MM.1S (cell line): ENCODE measurements at regions not wholly inside any gene's neighbourhood (a gene's known extent, or its start where the extent isn't known, plus 50 kb on each side); places are given as distances from the start of the nearest gene placed in this dataset.

Source experiments
- CTCF ChIP-seq: fragments of 300-600 bp; sonication (generic); IDR thresholded peaks from 2 replicates; pipeline ENCODE4 v1.5.1; 2016; ENCODE audit warnings: antibody characterized with exemption, low read length, mixed read lengths
- EZH2phosphoT487 ChIP-seq: fragments of 300-600 bp; sonication (generic); IDR thresholded peaks from 2 replicates; pipeline ENCODE4 v1.6.1; 2018; ENCODE audit warnings: antibody characterized with exemption, low read length

GRCh38 chr10:85454386-85454785, 912.2 kb downstream of the GRID1 start:
- no peak for TF ChIP-seq CTCF
- no peak for TF ChIP-seq EZH2phosphoT487
